ENCODE measurements at regions not wholly inside any gene's neighbourhood (a gene's known extent, or its start where the extent isn't known, plus 50 kb on each side); places are given as distances from the start of the nearest gene placed in this dataset.

DNA sequence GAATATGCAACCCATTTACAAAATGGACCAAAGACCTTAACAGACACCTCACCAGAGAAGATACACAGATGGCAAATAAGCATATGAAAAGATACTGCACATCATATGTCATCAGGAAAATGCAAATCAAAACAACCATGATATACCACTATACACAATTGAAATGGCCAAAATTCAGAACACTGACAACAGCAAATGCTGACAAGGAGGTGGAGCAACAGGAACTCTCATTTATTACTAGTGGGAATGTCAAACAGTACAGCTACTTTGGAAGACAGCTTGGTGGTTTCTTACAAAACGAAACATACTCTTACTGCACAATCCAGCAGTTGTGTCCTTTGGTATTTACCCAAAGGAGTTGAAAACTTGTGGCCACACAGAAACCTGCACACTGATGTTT lies 50.0 kb upstream of the PCGF5 start:
- no peak for DNase-seq (ENCODE audit: extremely low read depth, low read depth)

Small RNA genes in the stretch of these regions (small RNA-seq; reads per million reads assigned to genes)
- 0 reads per million in 2 experiments for gene AL365434.2
